Breast epithelium (tissue), 3 donors: ENCODE measurements at regions not wholly inside any gene's neighbourhood (a gene's known extent, or its start where the extent isn't known, plus 50 kb on each side); places are given as distances from the start of the nearest gene placed in this dataset.

ENCODE experiments used
- CTCF ChIP-seq, 3 donors: fragments of 450-650 bp; IDR thresholded peaks; one replicate each; pipeline ENCODE4 v1.5.1; 2016 to 2017; ENCODE audit warnings: antibody characterized with exemption in 3 of 3, mild to moderate bottlenecking in 3 of 3, moderate library complexity in 3 of 3
- POLR2A ChIP-seq: fragments of 450-650 bp; IDR thresholded peaks from one replicate; pipeline ENCODE4 v1.6.1; 2016; ENCODE audit warnings: antibody characterized with exemption, mild to moderate bottlenecking, moderate library complexity
- POLR2AphosphoS5 ChIP-seq, 3 donors: sonication (generic); formaldehyde crosslinking; IDR thresholded peaks; one replicate each; pipeline ENCODE4 v1.6.1; 2017; ENCODE audit warnings: antibody characterized with exemption in 3 of 3

- TF ChIP-seq CTCF (IDR thresholded peaks at IDR 0.05) (no peak), POLR2AphosphoS5 (IDR thresholded peaks at IDR 0.05) (no peak), POLR2A (no peak)
Measured at GRCh38 chr4:112765317-112765974, 128.5 kb downstream of the LARP7 start.
